Neural cell (in vitro differentiated cells): ENCODE measurements at regions not wholly inside any gene's neighbourhood (a gene's known extent, or its start where the extent isn't known, plus 50 kb on each side); places are given as distances from the start of the nearest gene placed in this dataset.

Experiments
- H2AFZ ChIP-seq: fragments of 200-600, 300-800 bp; sonication (generic), shearing (Covaris generic); 2 replicates; pipeline ENCODE4 v1.6.0; 2014; ENCODE audit warnings: low read depth, mild to moderate bottlenecking, antibody characterized with exemption, low read length, moderate library complexity
- H3F3A ChIP-seq: fragments of 200-600 bp; shearing (Covaris generic); 2 replicates; pipeline ENCODE4 v1.6.1; 2016; ENCODE audit warnings: mild to moderate bottlenecking, moderate library complexity, mixed read lengths, antibody characterized with exemption, low read length; ENCODE audit not compliant: insufficient read depth, poor library complexity, severe bottlenecking
- H3K27ac ChIP-seq: fragments of 200-600, 300-800 bp; sonication (generic), shearing (Covaris generic); 2 replicates; pipeline ENCODE4 v1.5.1; 2014; ENCODE audit warnings: mild to moderate bottlenecking, low read length, moderate library complexity
- H3K27me3 ChIP-seq: fragments of 300-800, 200-600 bp; sonication (generic), shearing (Covaris generic); 2 replicates; pipeline ENCODE4 v1.6.0; 2014; ENCODE audit warnings: mild to moderate bottlenecking, low read depth, low read length, moderate library complexity; ENCODE audit not compliant: insufficient read depth
- H3K36me3 ChIP-seq: fragments of 300-800, 200-600 bp; sonication (generic), shearing (Covaris generic); 2 replicates; pipeline ENCODE4 v1.5.1; 2014; ENCODE audit warnings: mild to moderate bottlenecking, antibody characterized with exemption, low read length, moderate library complexity; ENCODE audit not compliant: insufficient read depth
- H3K4me2 ChIP-seq: fragments of 300-800, 200-600 bp; sonication (generic), shearing (Covaris generic); 2 replicates; pipeline ENCODE4 v1.6.0; 2014; ENCODE audit warnings: mild to moderate bottlenecking, low read length
- H3K4me3 ChIP-seq: fragments of 300-800, 200-600 bp; sonication (generic), shearing (Covaris generic); 2 replicates; pipeline ENCODE4 v1.5.1; 2014; ENCODE audit warnings: mild to moderate bottlenecking, low read length, moderate library complexity
- H3K79me2 ChIP-seq: fragments of 200-600 bp; shearing (Covaris generic); replicated peaks from 2 replicates; pipeline ENCODE4 v1.6.0; 2014; ENCODE audit warnings: mild to moderate bottlenecking, low read length, moderate library complexity; ENCODE audit not compliant: insufficient read depth
- H3K9ac ChIP-seq: fragments of 300-800, 200-600 bp; sonication (generic), shearing (Covaris generic); 2 replicates; pipeline ENCODE4 v1.6.1; 2016; ENCODE audit warnings: mild to moderate bottlenecking, low read length, mixed read lengths
- H3K9me2 ChIP-seq: fragments of 200-600 bp; shearing (Covaris generic); 2 replicates; pipeline ENCODE4 v1.6.1; 2016; ENCODE audit warnings: mild to moderate bottlenecking, low read length, mixed read lengths; ENCODE audit not compliant: insufficient read depth
- H3K9me3 ChIP-seq: fragments of 200-600, 300-800 bp; sonication (generic), shearing (Covaris generic); 2 replicates; pipeline ENCODE4 v1.6.1; 2016; ENCODE audit warnings: mild to moderate bottlenecking, mixed run types, low read length, moderate library complexity, mixed read lengths
- H4K20me1 ChIP-seq: fragments of 200-600 bp; shearing (Covaris generic); 2 replicates; pipeline ENCODE4 v1.6.1; 2016; ENCODE audit warnings: mild to moderate bottlenecking, mixed run types; ENCODE audit not compliant: insufficient read depth
- CTCF ChIP-seq: fragments of 450-650 bp; IDR thresholded peaks from 2 replicates; pipeline ENCODE4 v1.5.1; 2014; ENCODE audit warnings: antibody characterized with exemption, mild to moderate bottlenecking, moderate library complexity; ENCODE audit not compliant: poor library complexity, severe bottlenecking
- EP300 ChIP-seq: fragments of 450-650 bp; conservative IDR thresholded peaks from 2 replicates; pipeline ENCODE4 v1.6.1; 2014; ENCODE audit warnings: antibody characterized with exemption, mild to moderate bottlenecking, moderate library complexity; ENCODE audit not compliant: poor library complexity, severe bottlenecking
- EZH2 ChIP-seq: fragments of 200-600, 300-800 bp; shearing (Covaris generic), sonication (generic); IDR thresholded peaks from 2 replicates; pipeline ENCODE4 v1.6.1; 2014; ENCODE audit warnings: antibody characterized with exemption, low read length, borderline replicate concordance, mild to moderate bottlenecking; ENCODE audit not compliant: insufficient read depth, poor library complexity, severe bottlenecking
- MXI1 ChIP-seq: fragments of 450-650 bp; conservative IDR thresholded peaks from 2 replicates; pipeline ENCODE4 v1.6.1; 2014; ENCODE audit warnings: antibody characterized with exemption, mild to moderate bottlenecking; ENCODE audit not compliant: poor library complexity, severe bottlenecking
- POLR2AphosphoS5 ChIP-seq: IDR thresholded peaks from 2 replicates; pipeline ENCODE4 v1.6.1; 2012
- RAD21 ChIP-seq: fragments of 450-650 bp; conservative IDR thresholded peaks from 2 replicates; pipeline ENCODE4 v1.6.1; 2014; ENCODE audit warnings: antibody characterized with exemption, mild to moderate bottlenecking, moderate library complexity
- REST ChIP-seq: IDR thresholded peaks from 2 replicates; pipeline ENCODE4 v1.6.1; 2012; ENCODE audit warnings: borderline replicate concordance
- SMC3 ChIP-seq: fragments of 450-650 bp; conservative IDR thresholded peaks from 2 replicates; pipeline ENCODE4 v1.6.1; 2014; ENCODE audit warnings: antibody characterized with exemption, mild to moderate bottlenecking, moderate library complexity; ENCODE audit not compliant: poor library complexity
- TAF1 ChIP-seq: IDR thresholded peaks from 2 replicates; pipeline ENCODE4 v1.6.1; 2012; ENCODE audit warnings: low read depth

GRCh38 chr12:124408822-124409517, 114.1 kb downstream of the RFLNA start:
- no peaks in the 10 kb centered on the region for H3K9me3 ChIP-seq
- no peaks in the 10 kb centered on the region for H3K27me3 ChIP-seq
- no peak overlapping the region for H3K9ac ChIP-seq
- H3K4me2 ChIP-seq, result no peak overlapping the region
- no peaks in the 10 kb centered on the region for H3K36me3 ChIP-seq
- H3F3A ChIP-seq, result no peaks in the 10 kb centered on the region
- no peak overlapping the region for H3K4me3 ChIP-seq
- H2AFZ ChIP-seq, result no peak overlapping the region
- no peak overlapping the region for H3K27ac ChIP-seq
- no peaks in the 10 kb centered on the region for H3K9me2 ChIP-seq
- TF ChIP-seq REST, result no peak
- TF ChIP-seq SMC3, result no peak
- TF ChIP-seq POLR2AphosphoS5, result no peak
- no peak for TF ChIP-seq RAD21
- H3K79me2 ChIP-seq, result no peaks in the 10 kb centered on the region
- H4K20me1 ChIP-seq, result no peaks in the 10 kb centered on the region

GRCh38 chr12:124407074-124407473, 112.2 kb downstream of the RFLNA start:
- H3K27me3 ChIP-seq, result no peaks in the 10 kb centered on the region
- H3K79me2 ChIP-seq, result no peaks in the 10 kb centered on the region
- H3K4me3 ChIP-seq, result no peak overlapping the region
- no peaks in the 10 kb centered on the region for H3K9me3 ChIP-seq
- TF ChIP-seq MXI1 (no peak), SMC3 (no peak), POLR2AphosphoS5 (no peak), REST (no peak), CTCF (no peak), TAF1 (no peak), EZH2 (no peak), RAD21 (no peak), EP300 (no peak)
- H4K20me1 ChIP-seq, result no peaks in the 10 kb centered on the region
- H3K4me2 ChIP-seq, result no peak overlapping the region
- no peak overlapping the region for H2AFZ ChIP-seq
- H3K27ac ChIP-seq, result no peak overlapping the region
- H3F3A ChIP-seq, result no peaks in the 10 kb centered on the region
- H3K9me2 ChIP-seq, result no peaks in the 10 kb centered on the region
- no peak overlapping the region for H3K9ac ChIP-seq
- H3K36me3 ChIP-seq, result no peaks in the 10 kb centered on the region
